ENCODE measurements at regions not wholly inside any gene's neighbourhood (a gene's known extent, or its start where the extent isn't known, plus 50 kb on each side); places are given as distances from the start of the nearest gene placed in this dataset.
"Not testable (repeated sequence)": the region's sequence is repeated elsewhere in the genome, so short reads cannot be mapped to it uniquely, and the experiment has no call there.

DNA sequence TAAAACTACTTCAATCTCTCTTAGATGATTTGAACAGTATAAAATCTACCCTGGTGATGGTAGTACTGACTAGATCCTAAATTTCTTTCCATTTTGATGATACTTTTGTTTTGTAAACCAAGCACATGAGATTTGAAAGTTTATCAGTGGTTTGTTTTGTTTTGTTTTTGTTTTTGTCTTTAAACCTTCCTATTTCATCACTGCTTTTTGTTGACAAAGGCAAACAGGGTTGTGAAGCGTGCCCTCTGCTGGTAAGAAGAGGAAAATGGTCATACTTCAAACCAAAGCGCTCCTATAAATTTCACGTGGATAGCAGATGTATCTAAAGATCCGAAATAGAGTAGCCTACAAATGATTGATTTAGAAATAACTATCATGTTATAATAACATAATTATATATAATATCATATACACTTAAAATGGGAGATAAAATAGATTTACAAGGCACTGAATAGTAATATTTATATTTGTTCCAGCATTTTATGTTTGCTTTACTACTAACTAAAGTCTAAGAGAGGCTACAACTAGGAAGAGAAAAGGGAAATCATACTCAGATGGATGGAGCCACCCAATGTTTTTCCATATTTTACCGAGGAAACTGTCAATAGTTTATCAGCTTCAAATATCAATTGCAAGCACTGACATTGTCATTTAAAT lies 254.0 kb upstream of the USP15 start:
- no peak for DNase-seq (ENCODE audit: low read depth in 2 of 2)

GRCh38 chr12:62008703-62009102 lies 251.5 kb upstream of the USP15 start:
- no peak for DNase-seq (ENCODE audit: low read depth in 2 of 2)

DNA sequence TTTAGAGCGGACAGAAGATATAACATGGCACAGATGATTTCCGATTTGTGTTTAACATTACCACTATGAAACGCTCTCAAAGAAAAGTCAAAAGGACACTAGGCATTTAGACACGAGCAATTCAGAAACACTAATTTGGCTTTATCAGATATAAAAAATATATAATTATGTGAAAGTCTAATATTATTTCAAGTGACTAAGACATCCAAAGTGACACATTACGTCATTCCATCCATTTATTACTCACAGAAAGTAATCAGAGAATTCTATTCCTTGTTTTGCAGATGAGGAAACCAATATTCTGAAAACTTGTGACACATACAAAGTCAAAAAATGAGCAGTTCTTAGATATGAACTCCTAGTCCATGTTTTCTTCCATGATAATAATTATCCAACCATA lies 250.8 kb upstream of the USP15 start:
- no peak for DNase-seq (ENCODE audit: low read depth in 2 of 2)

GRCh38 chr12:62010331-62010906 lies 249.8 kb upstream of the USP15 start:
- DNase-seq (ENCODE audit: low read depth in 2 of 2): not testable (repeated sequence)

DNA sequence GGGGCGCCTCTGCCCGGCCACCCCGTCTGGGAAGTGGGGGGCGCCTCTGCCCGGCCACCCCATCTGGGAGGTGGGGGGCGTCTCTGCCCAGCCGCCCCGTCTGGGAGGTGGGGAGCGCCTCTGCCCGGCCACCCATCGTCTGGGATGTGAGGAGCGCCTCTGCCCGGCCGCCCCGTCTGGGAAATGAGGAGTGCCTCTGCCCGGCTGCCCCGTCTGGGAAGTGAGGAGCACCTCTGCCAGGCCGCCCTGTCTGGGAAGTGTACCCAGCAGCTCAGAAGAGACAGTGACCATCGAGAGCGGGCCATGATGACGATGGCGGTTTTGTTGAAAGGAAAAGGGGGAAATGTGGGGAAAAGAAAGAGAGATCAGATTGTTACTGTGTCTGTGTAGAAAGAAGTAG lies 249.2 kb upstream of the USP15 start:
- DNase-seq (ENCODE audit: low read depth in 2 of 2): not testable (repeated sequence)

DNA sequence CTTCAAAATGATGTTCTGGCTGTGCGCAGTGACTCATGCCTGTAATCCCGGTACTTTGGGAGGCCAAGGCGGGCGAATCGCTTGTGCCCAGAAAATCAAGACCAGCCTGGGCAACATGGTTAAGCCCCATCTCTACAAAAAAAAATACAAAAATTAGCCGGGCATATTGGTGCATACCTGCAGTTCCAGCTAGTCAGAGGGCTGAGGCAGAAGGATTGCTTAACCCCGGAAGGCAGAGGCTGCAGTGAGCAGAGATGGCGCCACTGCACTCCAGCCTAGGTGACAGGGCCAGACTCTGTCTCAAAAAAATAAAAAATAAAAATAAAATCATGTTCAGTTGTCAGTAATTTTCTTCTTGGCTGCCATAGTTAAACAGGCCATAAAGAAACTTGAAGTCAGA lies 245.9 kb upstream of the USP15 start:
- DNase-seq (ENCODE audit: low read depth in 2 of 2): no peak

DNA sequence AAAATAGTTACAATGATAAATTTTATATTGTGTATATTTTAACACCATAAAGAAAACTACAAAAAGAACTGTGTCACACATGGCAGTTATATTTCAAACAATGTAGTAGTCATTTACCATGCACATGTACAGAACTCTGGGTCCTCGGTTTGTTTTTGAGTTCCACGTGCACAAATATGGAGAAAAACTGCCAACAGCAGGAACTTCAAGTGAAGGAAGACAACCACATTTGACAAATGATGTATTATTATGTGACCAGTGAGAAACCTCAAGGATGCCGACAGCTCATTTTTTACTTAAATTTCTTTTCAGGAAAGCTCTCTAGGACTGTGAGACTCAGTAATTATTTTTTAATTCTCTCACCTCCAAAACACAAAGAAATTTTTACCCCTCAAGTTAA lies 244.2 kb upstream of the USP15 start:
- DNase-seq (ENCODE audit: low read depth in 2 of 2): no peak

DNA sequence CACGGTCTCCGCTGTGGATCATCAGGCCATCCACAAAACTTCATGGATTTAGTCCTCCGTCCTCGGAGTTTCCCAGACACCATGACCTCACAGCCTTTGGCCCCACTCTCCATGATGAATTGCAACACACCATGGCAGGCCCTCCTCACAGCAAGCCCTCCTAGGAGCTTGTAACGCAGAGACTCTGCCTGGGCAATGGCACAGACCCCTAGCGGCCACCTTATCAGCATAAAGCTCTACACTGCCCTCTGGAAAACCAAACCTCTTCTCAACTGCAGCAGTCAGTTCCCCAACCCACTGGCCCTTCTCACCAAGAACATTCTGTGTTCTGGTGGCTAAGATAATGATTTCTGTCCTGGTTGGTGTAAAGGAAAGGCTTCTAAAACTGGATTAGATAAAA lies 238.4 kb upstream of the USP15 start:
- DNase-seq (ENCODE audit: low read depth in 2 of 2): no peak

- no peak for DNase-seq (ENCODE audit: low read depth in 2 of 2)
Measured at GRCh38 chr12:62028536-62028935, 231.7 kb upstream of the USP15 start.

- DNase-seq (ENCODE audit: low read depth in 2 of 2): no peak
Measured at GRCh38 chr12:62032870-62033269, 227.3 kb upstream of the USP15 start.

- DNase-seq (ENCODE audit: low read depth in 2 of 2): no peak
Measured at GRCh38 chr12:62044450-62045135, 215.6 kb upstream of the USP15 start.

- no peak for DNase-seq (ENCODE audit: low read depth in 2 of 2)
Measured at GRCh38 chr12:62045211-62045610, 215.0 kb upstream of the USP15 start.

DNA sequence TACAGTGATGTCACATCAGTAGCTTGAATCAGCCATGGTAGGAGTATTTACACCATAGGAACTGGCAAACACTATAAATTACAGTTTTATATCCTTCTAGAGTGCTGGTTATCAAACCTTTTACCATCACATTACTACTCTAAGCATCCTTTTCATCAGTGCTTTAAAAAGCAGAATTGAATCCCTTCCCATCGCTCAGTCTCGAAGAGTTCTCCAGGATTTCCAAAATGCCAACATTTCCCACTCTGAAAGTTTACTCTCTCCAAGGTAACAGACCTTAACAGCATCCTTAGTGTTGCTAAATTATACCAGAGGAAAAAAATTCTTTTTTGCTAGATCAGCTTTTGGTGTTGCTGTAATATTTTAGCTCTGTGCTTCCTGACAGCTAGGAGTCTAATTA lies 209.4 kb upstream of the USP15 start:
- DNase-seq (ENCODE audit: low read depth in 2 of 2): no peak

- no peak for DNase-seq (ENCODE audit: low read depth in 2 of 2)
Measured at GRCh38 chr12:62069976-62070375, 190.2 kb upstream of the USP15 start.

- DNase-seq (ENCODE audit: low read depth in 2 of 2): not testable (repeated sequence)
Measured at GRCh38 chr12:62073236-62073635, 187.0 kb upstream of the USP15 start.

- no peak for DNase-seq (ENCODE audit: low read depth in 2 of 2)
Measured at GRCh38 chr12:62075870-62076269, 184.3 kb upstream of the USP15 start.

DNA sequence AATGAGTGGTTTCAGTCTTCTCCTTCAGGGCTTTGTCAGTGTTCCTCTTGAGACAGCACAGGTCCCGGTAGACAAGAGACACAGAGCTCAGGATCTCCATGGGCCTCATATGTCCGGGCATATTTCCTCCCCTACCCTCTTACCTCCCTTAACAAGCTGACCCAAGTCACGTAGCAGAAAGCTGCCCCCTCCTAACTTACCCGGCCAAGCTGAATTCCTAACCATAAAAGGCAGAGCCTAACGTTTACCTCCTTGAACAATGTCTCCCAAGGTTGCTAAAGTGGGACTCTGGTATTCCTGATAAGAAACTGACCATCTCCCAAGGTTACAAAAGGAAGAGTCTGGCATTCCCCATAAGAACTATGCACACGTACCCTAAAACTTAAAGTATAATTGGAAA lies 182.2 kb upstream of the USP15 start:
- no peak for DNase-seq (ENCODE audit: low read depth in 2 of 2)

DNA sequence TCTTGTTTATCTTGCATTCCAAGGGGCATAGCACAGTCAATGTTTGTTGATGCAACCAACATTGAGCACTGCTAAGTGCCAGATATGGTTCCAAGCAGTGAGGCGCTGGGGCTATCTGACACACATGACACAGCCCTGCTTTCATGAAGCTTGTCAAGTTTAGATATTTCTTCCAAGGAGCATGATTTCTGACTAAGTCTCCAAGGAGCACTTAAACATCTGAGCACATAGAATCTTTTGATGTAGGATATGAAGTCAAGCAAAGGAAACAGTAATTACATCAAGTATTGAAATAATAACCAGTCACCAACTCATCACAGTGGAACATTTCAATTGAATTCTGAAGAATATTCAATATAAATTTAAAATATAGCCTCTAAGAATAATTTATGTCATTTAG lies 177.8 kb upstream of the USP15 start:
- DNase-seq (ENCODE audit: low read depth in 2 of 2): no peak

DNA sequence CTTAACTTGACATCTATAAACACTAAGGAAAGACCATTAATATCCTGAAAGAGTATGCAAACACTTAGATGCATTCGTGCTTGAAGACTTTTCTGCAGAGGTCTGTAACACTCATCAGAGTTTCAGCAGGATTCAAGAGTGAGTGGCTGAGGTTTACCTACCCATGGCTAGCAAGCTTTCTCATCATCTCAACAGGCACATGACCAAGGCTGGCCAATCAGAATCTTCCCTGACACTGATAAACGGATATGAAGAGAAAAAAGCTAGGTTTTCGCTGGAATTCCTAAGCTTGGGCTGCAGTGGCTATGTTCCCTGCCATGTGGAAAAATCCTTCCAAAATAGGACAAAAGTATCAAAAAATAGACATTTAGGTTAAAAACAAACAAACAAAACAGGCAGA lies 162.1 kb upstream of the USP15 start:
- no peak for DNase-seq (ENCODE audit: low read depth in 2 of 2)

DNA sequence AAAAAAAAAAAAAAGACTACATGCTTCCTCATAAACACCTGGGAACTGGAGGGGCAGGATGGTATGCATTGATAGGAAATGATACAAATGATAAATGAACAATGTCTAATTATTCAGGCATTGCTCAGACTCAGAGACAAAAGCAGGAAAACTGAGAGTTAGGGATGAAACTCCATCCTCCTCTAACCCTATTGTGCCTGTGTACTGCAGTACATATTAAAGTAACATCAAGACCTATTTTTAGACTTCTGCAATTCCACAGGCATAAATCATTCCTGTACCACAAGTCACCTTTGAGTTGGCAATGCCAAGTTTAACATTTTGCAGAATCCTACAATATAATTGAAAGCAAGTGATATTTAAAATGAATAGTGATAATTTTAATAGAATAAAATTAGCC lies 156.5 kb upstream of the USP15 start:
- DNase-seq (ENCODE audit: low read depth in 2 of 2): no peak

GRCh38 chr12:62106547-62107185 lies 153.5 kb upstream of the USP15 start:
- no peak for DNase-seq (ENCODE audit: low read depth in 2 of 2)

DNA sequence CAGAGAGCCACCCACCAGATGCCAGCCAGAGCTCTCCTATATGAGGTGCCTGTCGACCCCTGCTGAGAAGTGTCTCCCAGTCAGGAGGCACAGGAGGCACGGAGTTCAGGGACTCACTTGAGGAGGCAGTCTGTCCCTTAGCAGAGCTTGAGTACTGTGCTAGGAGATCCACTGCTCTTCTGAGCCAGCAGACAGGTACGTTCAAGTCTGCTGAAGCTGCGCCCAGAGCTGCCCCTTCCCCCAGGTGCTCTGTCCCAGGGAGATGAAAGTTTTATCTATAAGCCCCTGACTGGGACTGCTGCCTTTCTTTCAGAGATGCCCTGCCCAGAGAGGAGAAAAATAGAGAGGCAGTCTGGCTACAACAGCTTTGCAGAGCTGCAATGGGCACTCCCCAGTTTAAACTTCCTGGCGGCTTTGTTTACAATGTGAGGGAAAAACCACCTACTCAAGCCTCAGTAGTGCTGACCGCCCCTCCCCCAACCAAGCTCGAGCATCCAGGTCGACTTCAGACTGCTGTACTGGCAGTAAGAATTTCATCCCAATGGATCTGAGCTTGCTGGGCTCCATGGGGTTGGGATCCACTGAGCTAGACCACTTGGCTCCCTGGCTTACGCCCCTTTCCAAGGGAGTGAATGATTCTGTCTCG lies 146.7 kb upstream of the USP15 start:
- DNase-seq (ENCODE audit: low read depth in 2 of 2): no peak

Data from stimulated activated CD4-positive, alpha-beta T cell treated with anti-CD3 and anti-CD28 coated beads, Interleukin-1b, Interleukin-23, amount 100 ng/mL, for 1 hour (primary cell).